Hematopoietic multipotent progenitor cell treated with erythropoietin and hydrocortisone succinate and interleukin-3 and kit ligand, for 8 days (in vitro differentiated cells): ENCODE measurements at regions not wholly inside any gene's neighbourhood (a gene's known extent, or its start where the extent isn't known, plus 50 kb on each side); places are given as distances from the start of the nearest gene placed in this dataset.
"Not testable (repeated sequence)": the region's sequence is repeated elsewhere in the genome, so short reads cannot be mapped to it uniquely, and the experiment has no call there.

Experiments used
- DNase-seq: peaks from one replicate; pipeline ENCODE4 v3.0.0-alpha.2; 2015

GRCh38 chr4:16450724-16451123 is 224.5 kb upstream of the TAPT1 start:
- no peak for DNase-seq

- DNase-seq = no peak
These were observed 223.8 kb upstream of the TAPT1 start for GRCh38 chr4:16450031-16450430.

- DNase-seq = no peak
These were observed 223.1 kb upstream of the TAPT1 start for GRCh38 chr4:16449406-16449805.

GRCh38 chr4:16448241-16448840 is 222.1 kb upstream of the TAPT1 start:
- DNase-seq = no peak

- peak; percentile 56 for DNase-seq
These were observed 217.3 kb upstream of the TAPT1 start for GRCh38 chr4:16443504-16444088.

- no peak for DNase-seq
These were observed 216.0 kb upstream of the TAPT1 start for GRCh38 chr4:16442296-16442695.

GRCh38 chr4:16439768-16440167 is 213.5 kb upstream of the TAPT1 start:
- no peak for DNase-seq

GRCh38 chr4:16438986-16439385 is 212.7 kb upstream of the TAPT1 start:
- DNase-seq = no peak

GRCh38 chr4:16437836-16438235 is 211.6 kb upstream of the TAPT1 start:
- no peak for DNase-seq

GRCh38 chr4:16431866-16432265 is 205.6 kb upstream of the TAPT1 start:
- no peak for DNase-seq

- no peak for DNase-seq
These were observed 192.5 kb upstream of the TAPT1 start for GRCh38 chr4:16418814-16419213.

GRCh38 chr4:16417198-16417597 is 190.9 kb upstream of the TAPT1 start:
- DNase-seq = no peak

- no peak for DNase-seq
These were observed 190.3 kb upstream of the TAPT1 start for GRCh38 chr4:16416601-16417000.

- no peak for DNase-seq
These were observed 189.5 kb upstream of the TAPT1 start for GRCh38 chr4:16415751-16416150.

GRCh38 chr4:16413814-16414555 is 187.7 kb upstream of the TAPT1 start:
- no peak for DNase-seq

GRCh38 chr4:16411501-16412085 is 185.3 kb upstream of the TAPT1 start:
- DNase-seq = no peak

GRCh38 chr4:16393216-16393615 is 166.9 kb upstream of the TAPT1 start:
- DNase-seq = not testable (repeated sequence)

- DNase-seq = no peak
These were observed 164.9 kb upstream of the TAPT1 start for GRCh38 chr4:16391196-16391595.

GRCh38 chr4:16387448-16387847 is 161.2 kb upstream of the TAPT1 start:
- DNase-seq = no peak

- DNase-seq = no peak
These were observed 160.5 kb upstream of the TAPT1 start for GRCh38 chr4:16386711-16387320.

- DNase-seq = no peak
These were observed 158.3 kb upstream of the TAPT1 start for GRCh38 chr4:16384576-16384975.

- no peak for DNase-seq
These were observed 156.3 kb upstream of the TAPT1 start for GRCh38 chr4:16382571-16382970.

- no peak for DNase-seq
These were observed 151.6 kb upstream of the TAPT1 start for GRCh38 chr4:16377887-16378286.
